GM12891 (cell line): ENCODE measurements at regions not wholly inside any gene's neighbourhood (a gene's known extent, or its start where the extent isn't known, plus 50 kb on each side); places are given as distances from the start of the nearest gene placed in this dataset.

Source experiments
- DNase-seq: peaks from one replicate; pipeline ENCODE4 v3.0.0; 2011; ENCODE audit warnings: low spot score; ENCODE audit not compliant: insufficient read length
- FAIRE-seq: peaks from 2 replicates; lab custom pipeline; 2011; peaks lifted over from hg19 to GRCh38; lab: Jason Lieb, UNC
- PAX5 ChIP-seq: IDR thresholded peaks from 2 replicates; pipeline ENCODE4 v1.6.1; 2011; ENCODE audit warnings: low read length, moderate library complexity, mild to moderate bottlenecking; ENCODE audit not compliant: insufficient read depth, severe bottlenecking
- POLR2A ChIP-seq: IDR thresholded peaks from 2 replicates; pipeline ENCODE4 v1.6.1; 2011; ENCODE audit warnings: low read depth, low read length, control low read depth
- POLR2AphosphoS5 ChIP-seq: IDR thresholded peaks from 2 replicates; pipeline ENCODE4 v1.6.1; 2011; ENCODE audit warnings: low read depth, low read length, control low read depth
- POU2F2 ChIP-seq: IDR thresholded peaks from 2 replicates; pipeline ENCODE4 v1.6.1; 2011; ENCODE audit warnings: low read depth, mild to moderate bottlenecking, control low read depth, low read length, moderate library complexity
- SPI1 ChIP-seq: IDR thresholded peaks from 2 replicates; pipeline ENCODE4 v1.6.1; 2011; ENCODE audit warnings: low read depth, low read length, control low read depth
- TAF1 ChIP-seq: IDR thresholded peaks from 2 replicates; pipeline ENCODE4 v1.6.1; 2011; ENCODE audit warnings: low read depth, low read length, control low read depth

DNA sequence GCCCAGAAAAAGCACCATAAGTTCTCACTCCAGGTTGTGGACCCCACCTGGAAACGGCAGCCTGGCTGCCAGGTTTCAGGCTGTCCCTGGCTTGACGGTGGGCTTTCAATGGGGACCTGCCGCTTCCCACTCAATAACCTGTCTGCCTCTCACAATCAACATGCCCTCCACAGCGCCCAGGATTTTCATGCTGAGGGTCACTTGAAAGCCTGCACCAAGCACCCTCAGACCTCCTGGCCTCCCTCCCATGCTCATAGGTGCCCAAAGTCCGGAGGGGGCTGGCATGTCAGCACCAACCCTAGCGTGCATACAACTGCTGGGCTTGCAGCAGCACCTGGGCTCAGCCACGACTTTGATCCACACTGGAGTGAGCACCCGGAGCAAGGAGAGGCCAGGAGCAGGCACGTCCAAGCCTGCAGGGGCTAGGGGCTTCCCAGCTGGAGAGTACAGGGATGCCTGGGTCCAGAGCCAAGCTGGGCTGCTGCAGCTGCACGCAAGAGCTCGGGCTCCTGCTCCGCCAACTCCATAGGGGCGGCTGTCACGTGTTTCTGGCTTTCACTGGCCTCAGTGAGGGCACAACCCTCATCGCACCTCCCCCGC, 1214.3 kb upstream of the RAG2 start:
- TF ChIP-seq POU2F2 (no peak), TAF1 (no peak), PAX5 (no peak), POLR2A (no peak), SPI1 (no peak), POLR2AphosphoS5 (no peak)
- DNase-seq (no peak), FAIRE-seq (no peak)

DNA sequence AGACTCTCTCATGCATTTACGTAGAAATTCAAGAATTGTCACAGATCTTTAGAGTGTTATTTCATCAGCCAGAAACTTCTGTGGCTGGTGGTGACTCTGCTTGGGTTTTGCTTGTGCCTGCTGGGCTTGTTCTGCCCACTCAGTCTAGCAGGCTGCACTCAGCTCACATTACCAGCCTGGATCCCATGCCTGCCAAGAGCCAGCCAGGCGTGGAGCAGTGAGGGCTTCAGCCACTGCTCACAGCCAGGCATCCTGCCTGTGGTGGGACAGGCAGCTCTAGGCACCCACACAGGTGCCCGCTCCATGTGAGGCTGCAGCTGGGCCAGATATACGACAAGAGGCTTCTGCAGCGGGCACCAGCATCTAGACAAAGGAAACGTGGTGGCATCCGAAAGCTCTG, 1213.3 kb upstream of the RAG2 start:
- no peak for DNase-seq
- TF ChIP-seq TAF1 (no peak), POLR2A (no peak), SPI1 (no peak), POLR2AphosphoS5 (no peak), POU2F2 (no peak), PAX5 (no peak)
- FAIRE-seq = no peak

DNA sequence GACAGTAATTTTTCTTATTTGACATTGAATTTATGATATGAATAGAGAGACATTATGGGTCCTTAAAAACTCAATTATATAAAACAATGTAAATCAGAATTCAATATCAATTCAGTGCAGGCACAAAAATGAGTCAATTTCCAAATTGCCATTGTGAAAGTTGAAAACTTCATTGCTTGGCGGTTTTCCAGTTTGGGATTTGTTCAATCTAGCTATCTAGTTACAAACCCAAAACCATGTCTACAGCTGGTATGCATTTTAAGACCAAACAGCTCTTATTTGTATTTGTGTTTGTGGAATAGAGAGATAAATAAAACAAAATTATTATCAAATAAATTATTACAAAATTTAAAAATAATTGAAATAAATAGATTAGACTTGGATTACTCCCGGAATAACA, 1206.6 kb upstream of the RAG2 start:
- DNase-seq = no peak
- TF ChIP-seq TAF1 (no peak), POLR2A (no peak), POLR2AphosphoS5 (no peak), SPI1 (no peak), PAX5 (no peak), POU2F2 (no peak)
- no peak for FAIRE-seq

DNA sequence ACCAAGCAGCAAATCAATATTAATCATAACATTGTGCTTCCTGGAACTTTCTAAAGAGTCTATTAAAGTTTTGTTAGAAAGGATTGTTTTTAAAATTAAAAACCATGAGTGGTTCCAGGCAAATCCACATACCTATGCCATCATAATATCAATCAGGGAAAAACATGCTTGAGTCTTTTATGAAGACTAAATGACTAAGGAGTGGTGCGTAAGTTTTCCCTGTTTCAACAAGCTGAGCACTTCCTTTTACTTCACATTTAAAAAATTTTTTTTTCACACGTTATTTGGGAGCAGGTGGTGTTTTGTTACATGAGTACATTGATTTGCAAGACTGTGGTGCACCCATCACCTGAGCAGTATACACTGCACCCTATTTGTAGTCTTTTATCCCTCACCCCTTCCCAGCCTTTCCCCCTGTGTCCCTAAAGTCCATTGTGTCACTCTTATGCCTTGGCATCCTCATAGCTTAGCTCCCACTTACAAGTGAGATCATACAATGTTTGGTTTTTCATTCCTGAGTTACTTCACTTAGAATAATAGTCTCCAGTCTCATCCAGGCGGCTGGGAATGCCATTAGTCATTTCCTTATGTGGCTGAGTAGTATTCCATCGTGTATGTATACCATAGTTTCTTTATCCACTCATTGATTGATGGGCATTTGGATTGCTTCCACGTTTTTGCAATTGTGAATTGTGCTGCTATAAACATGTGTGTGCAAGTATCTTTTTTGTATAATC, 1190.3 kb upstream of the RAG2 start:
- TF ChIP-seq POU2F2 (no peak), POLR2A (no peak), PAX5 (no peak), TAF1 (no peak), POLR2AphosphoS5 (no peak), SPI1 (no peak)
- FAIRE-seq (no peak), DNase-seq (no peak)

DNA sequence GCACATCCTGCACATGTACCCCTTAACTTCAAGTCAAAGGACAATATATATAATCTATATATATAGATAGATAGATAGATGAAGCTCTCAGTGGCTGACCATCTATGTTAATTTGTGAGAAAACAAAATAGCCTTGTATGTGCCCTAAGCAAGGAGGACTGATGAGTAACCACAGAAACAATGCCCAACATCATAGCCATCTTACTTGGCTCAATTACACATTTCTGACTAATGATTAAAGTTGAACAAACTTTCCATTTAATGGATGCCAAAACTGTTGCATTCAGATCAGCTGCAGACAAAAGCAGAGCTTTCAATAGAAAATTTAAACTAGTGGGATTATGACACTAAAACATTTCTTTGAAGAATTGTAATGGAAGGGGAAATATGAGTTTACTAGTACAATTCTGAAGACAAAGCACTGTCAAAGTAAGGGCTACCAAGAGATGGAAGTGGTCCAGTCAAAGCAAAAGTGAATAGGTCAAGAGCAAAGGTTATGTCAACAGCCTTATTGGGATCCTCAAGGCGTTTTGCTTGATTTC, 1188.2 kb upstream of the RAG2 start:
- no peak for DNase-seq
- no peak for FAIRE-seq
- TF ChIP-seq POLR2A = no peak
- TF ChIP-seq POLR2AphosphoS5 = no peak
- no peak for TF ChIP-seq PAX5

DNA sequence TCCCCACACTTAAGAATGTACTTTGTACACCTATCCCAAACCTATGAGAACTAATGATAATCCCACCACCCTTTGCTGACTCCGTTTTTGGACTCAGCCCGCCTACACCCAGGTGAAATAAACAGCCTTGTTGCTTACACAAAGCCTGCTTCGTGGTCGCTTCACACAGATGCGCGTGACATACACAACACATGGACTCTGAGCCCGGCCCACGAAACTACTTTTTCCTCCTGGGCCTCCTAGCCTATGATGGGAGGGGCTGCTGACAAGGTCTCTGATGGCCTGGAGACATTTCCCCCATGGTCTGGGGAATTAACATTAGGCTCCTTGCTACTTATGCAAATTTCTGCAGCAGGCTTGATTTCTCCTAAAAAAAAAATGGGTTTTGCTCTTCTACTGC, 1176.4 kb upstream of the RAG2 start:
- DNase-seq (no peak), FAIRE-seq (no peak)
- TF ChIP-seq POLR2A (no peak), POU2F2 (no peak), POLR2AphosphoS5 (no peak), TAF1 (no peak), SPI1 (no peak), PAX5 (no peak)

DNA sequence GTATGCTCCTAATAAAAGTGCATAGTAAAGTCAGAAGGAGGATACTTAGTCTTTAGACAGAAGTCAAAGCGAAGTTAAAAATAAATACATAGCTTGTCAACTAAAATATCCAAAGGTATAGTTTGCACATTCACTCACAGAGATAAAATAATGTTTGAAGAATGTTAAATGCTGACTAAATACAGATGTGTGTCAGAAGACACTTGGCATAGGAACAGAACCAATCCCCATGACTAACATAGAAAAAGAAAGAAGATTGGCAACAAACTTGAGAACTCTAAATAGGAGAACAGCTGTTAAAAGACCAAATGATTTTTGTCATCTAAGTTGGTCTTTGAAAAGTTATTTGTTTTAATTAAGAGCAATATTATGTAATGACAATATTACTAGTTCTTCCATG, 1172.1 kb upstream of the RAG2 start:
- DNase-seq = no peak
- FAIRE-seq = no peak
- TF ChIP-seq PAX5 (no peak), SPI1 (no peak), POU2F2 (no peak), POLR2A (no peak), POLR2AphosphoS5 (no peak), TAF1 (no peak)

DNA sequence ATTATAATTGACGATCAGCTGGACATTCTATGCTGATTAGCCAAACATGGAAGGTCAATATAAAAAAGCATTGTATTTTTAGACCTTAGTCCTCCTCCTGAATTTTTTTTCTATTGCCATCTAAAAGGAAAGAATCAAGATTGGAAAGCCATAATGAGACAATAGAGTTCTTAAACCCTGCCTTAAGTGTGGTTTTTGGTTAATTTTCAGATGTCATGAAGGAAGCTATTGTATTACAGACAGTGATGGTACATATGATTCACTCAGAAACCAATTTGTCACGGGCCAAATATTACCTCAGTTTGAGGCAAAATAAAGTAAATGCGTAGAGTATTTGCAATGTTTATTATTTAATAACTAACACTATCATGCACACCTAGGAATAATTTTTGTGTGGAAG, 1164.0 kb upstream of the RAG2 start:
- no peak for FAIRE-seq
- TF ChIP-seq PAX5 = no peak
- no peak for TF ChIP-seq POU2F2
- no peak for TF ChIP-seq POLR2A
- TF ChIP-seq POLR2AphosphoS5 = no peak
- TF ChIP-seq TAF1 = no peak
- TF ChIP-seq SPI1 = no peak
- no peak for DNase-seq

DNA sequence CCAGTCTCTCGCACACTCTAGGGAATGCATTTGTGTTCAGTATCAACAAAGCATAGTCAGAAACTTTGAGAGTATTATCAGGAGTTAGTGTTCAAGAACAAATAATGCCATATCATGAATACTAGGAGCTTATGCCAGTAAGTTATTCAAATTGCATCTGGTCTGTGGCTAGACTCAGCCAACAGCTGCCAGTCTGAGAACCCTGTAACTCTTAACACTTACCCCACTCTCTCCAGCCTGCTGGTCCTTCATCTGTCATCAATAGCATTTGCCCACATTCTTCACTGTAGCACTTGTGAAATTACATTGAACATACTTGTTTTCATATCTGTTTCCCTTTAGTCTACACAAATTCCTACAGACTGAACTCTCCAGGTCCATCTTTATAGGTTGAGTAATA, 1157.5 kb upstream of the RAG2 start:
- FAIRE-seq = no peak
- DNase-seq = no peak
- TF ChIP-seq POLR2AphosphoS5 = no peak

DNA sequence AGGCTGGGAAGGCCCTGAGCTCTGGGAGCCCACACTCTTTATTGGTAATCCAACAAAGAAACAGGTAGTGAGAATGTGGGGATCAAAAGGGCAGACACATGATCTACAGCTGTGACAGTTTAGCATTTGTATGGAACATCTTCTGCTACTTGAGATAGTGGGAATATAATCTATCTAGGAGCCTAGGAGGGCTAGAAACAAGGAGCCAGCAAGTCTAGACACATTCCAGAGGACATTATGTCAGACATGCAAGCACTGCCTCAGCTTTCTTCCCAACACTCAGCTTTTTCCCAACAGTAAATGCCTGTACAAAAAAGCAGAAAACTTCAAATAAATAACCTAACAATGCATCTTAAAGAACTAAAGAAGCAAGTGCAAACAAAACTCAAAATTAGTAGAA, 1150.6 kb upstream of the RAG2 start:
- FAIRE-seq (no peak), DNase-seq (no peak)
- TF ChIP-seq POLR2A (no peak), POU2F2 (no peak), PAX5 (no peak), SPI1 (no peak), POLR2AphosphoS5 (no peak), TAF1 (no peak)
